RWPE1 (cell line): ENCODE measurements at regions not wholly inside any gene's neighbourhood (a gene's known extent, or its start where the extent isn't known, plus 50 kb on each side); places are given as distances from the start of the nearest gene placed in this dataset.

ENCODE experiments used
- CTCF ChIA-PET: fragments of 350-600 bp; sonication (Branson Sonifier 250); formaldehyde crosslinking; extraction: SDS; loops from one replicate; lab custom pipeline; 2021; lab: Yijun Ruan, JAX
- POLR2A ChIA-PET: fragments of 400-600 bp; formaldehyde crosslinking; extraction: SDS; loops from one replicate; lab custom pipeline; 2020; ENCODE audit warnings: antibody characterized with exemption; ENCODE audit not compliant: low non-redundant PET; lab: Yijun Ruan, JAX
- DNase-seq: peaks from one replicate; pipeline ENCODE4 v3.0.0; 2012; ENCODE audit warnings: low spot score
- H3K27ac ChIP-seq: fragments of 450-650 bp; 2 replicates; pipeline ENCODE4 v1.5.1; 2017
- TF ChIP-seq, protein P1 (sequence below): fragments of 450-650 bp; conservative IDR thresholded peaks from 2 replicates; pipeline ENCODE4 v1.5.1; 2017; ENCODE audit warnings: low read depth, mild to moderate bottlenecking

DNA sequence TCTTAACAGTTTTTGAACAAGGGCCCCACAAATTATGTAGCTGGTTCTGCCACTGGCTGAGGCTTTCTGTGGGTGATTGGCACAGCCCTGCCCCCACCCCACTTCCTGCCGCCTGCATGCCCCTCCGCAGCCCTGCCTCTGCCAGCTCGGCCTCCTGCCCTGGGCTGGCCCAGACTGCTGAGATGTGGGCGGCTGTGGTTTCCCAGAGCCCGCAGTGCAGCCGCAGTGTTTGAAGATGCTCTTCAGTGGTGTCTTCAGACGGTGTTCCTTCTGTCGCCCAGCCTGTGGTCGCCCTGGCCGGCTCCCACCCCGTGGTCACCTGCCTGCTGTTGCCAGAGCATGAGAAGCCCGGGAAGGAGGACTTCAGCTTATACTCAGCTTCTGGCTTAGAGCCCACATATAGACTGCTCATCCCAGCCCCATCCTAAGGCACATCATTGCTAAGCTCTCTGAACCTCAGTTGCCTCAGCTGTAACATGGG lies 154.3 kb downstream of the VEGFA start:
- no peak for DNase-seq
- ChIA-PET POLR2A (no interaction called here), CTCF (interaction anchor here (0.7 kb wide), 1 partner anchor 169 kb away, joined by 4 read pairs; no protein-coding TSS in a partner anchor)
- TF ChIP-seq, protein P1, sequence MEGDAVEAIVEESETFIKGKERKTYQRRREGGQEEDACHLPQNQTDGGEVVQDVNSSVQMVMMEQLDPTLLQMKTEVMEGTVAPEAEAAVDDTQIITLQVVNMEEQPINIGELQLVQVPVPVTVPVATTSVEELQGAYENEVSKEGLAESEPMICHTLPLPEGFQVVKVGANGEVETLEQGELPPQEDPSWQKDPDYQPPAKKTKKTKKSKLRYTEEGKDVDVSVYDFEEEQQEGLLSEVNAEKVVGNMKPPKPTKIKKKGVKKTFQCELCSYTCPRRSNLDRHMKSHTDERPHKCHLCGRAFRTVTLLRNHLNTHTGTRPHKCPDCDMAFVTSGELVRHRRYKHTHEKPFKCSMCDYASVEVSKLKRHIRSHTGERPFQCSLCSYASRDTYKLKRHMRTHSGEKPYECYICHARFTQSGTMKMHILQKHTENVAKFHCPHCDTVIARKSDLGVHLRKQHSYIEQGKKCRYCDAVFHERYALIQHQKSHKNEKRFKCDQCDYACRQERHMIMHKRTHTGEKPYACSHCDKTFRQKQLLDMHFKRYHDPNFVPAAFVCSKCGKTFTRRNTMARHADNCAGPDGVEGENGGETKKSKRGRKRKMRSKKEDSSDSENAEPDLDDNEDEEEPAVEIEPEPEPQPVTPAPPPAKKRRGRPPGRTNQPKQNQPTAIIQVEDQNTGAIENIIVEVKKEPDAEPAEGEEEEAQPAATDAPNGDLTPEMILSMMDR = no peak
- H3K27ac ChIP-seq = peak overlapping the region; percentile 89

DNA sequence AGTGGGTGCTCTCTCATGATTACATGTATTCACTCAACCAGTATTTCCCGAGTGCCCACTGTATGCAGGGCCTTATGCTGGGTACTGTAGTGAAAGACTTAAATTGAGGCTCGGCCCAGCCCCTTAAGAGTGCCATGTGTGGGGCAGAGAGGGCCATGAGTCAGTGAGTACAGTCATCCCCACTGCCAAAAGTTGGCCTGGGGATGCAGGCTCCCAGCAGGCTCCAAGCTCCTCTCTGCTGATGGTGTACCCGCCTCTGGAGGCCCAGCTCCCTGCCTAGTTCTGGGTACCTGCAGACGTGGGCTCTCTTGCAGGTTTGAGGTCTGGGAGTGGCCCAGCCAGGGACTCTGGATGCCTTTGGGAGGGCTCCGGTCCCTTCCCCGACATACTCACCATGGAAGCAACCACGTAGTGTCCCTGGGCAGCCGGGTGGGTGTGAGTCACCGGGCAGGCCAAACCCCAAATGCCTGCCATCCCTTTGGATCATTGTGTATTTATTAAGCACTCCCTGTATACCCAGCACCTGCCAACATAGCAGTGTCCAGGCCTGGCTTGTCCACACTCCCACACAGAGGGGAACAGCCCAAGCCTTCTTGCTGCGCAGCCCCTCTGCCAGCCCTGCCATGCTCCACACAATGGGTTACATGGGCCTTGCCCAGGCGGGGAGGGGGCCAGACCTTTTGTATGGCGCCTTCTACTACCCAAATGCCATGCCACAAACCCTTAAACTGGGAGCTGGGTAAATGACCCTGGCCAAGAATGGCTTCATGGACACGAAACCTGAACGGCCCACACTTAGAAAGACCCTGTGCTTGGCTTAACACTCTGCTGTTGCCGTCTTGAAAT lies 153.6 kb downstream of the VEGFA start:
- CTCF ChIA-PET = interaction anchor here (0.6 to 1.0 kb wide), 3 partner anchors 15 to 807 kb away, joined by 3 to 4 read pairs (median 3); no protein-coding TSS in a partner anchor
- TF ChIP-seq, protein P1 = no peak
- POLR2A ChIA-PET = no interaction called here
- peak; percentile 53 for DNase-seq
- H3K27ac ChIP-seq = peak overlapping the region; percentile 89

GRCh38 chr6:43922426-43923375 lies 152.7 kb downstream of the VEGFA start:
- ChIA-PET POLR2A (no interaction called here), CTCF (interaction anchor here (0.7 to 1.0 kb wide), 2 partner anchors 11 to 14 kb away, joined by 3 read pairs; no protein-coding TSS in a partner anchor)
- TF ChIP-seq, protein P1 = no peak
- no peak for DNase-seq
- peak overlapping the region; percentile 89 for H3K27ac ChIP-seq

- ChIA-PET POLR2A (no interaction called here), CTCF (no interaction called here)
- DNase-seq = no peak
- TF ChIP-seq, protein P1 = no peak
- H3K27ac ChIP-seq = no peak overlapping the region
Observed at GRCh38 chr6:43921548-43922425, 151.8 kb downstream of the VEGFA start.

DNA sequence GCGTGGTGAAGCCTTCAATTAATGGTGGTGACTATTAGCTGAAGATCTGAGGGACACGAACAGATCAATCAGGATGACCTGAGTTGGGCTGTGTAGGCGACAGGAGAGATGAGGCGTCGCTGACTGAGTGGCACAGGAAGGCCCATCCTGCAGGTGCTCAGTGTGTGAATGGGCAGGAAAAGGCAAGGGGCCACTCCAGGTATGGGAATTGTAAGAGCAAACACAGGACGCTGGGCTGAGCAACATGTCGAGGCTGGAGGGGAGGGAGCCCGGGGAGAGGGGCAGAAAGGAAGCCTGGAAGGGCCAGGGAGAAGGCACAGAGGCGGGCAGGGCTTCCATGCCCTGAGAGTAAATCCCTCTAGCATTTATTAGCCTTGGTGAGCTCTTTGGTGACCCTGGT lies 151.0 kb downstream of the VEGFA start:
- no peak for DNase-seq
- POLR2A ChIA-PET = no interaction called here
- no peak overlapping the region for H3K27ac ChIP-seq
- TF ChIP-seq, protein P1 = no peak
- CTCF ChIA-PET = no interaction called here
